HG02938 (cell line): ENCODE measurements at regions not wholly inside any gene's neighbourhood (a gene's known extent, or its start where the extent isn't known, plus 50 kb on each side); places are given as distances from the start of the nearest gene placed in this dataset.

Experiments used
- ATAC-seq: cut with Tn5 transposase; IDR thresholded peaks from one replicate; pipeline ENCODE4 v1.9.1; 2021; ENCODE audit warnings: mild to moderate bottlenecking, moderate library complexity; ENCODE audit not compliant: unreplicated experiment

DNA sequence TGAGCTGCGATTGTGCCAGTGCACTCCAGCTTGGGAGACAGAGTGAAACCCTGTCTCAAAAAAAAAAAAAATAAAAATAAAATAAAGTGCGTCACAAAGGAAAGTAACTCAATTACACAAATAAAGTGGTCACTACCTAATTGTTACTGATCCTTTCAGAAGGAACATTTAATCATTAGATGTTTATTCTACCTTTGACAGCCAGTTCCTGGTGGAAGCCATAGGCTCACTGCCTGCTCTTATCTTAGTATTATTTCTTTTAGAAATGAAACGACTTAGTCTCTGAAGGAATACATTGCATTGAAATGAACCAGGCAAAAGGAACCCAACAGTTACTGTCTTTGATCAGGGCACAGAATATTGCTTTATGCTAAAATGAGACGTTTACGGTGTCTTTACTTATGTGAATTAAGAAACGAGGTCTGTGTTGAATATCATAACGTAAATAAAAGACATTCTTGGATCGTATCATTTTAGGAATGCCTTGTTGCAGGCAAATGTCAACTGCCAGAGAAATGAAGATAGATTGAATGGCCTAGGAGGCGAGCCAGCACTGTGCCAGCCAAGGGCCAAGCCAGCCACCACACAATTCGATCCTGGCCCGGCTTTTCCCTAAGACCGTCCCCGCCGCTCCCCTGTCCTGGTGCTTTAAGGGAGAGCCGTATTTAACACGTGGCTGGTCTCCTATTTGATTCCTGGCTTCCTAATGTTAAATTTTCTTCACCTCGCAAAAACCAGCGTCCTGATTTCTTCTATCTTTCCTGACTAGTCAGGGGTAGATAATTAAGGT is 136.7 kb upstream of the GMDS start:
- no peak for ATAC-seq

DNA sequence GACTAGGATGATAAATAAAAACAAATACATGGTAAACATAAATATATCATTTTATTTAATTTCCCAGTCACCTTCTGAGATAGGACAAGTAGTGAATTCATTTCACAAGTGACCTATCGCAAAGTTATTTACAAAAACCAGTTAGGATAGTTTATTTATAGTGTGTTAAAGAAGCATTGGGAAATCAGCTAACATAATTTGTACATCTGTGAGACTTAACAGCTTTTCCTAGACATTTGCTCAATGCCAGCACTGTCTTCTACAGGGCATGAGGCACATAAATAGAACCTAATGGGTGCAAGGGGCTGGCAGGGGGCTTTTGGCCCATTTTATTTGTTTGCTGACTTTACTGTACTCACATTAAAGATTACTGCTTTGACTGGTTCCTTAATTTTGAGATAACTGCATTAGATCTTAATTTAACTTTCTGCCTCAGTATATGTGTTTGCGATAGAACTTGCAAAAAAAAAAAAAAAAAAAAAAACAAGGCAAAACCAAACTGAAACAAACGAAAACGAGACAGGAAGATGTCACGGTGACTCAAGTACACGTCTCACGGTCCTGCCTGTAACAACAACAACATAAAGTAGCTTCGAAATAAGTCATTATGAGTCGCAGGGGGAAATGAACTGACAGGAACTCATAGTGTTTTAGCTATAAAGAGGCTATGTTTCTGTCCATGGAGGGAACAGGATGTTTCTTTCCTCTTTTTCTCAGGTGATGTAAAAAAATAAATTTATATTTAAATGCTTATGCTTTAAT is 133.7 kb upstream of the GMDS start:
- no peak for ATAC-seq

DNA sequence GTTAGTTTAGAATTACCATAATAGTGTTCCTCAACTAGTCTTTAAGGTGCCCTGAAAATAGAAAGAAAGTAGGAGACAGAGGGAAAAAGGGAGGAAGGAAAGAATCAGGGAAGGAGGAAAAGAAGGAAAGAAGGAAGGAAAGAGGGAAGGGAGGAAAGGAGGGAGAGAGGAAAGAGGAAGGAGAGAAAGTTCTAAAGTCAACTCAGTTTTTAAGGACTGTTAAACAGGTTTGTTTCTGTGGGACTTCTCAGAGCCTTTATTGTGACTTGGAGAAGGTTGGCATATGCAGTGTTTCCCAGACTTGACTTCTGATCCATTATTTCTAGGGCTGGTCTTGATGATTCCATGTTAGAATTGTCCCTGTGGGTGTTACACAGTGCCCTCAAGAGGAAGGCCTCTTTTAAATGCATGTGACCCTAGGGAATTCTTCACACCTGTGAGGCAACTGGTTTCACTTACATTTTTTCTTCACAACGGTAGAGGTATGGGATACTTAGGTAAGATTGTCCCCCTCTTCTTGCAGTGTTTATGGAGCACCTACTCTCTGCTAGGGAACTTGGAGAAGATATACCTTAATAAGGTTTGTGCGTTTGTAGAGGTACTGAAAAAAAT is 132.7 kb upstream of the GMDS start:
- no peak for ATAC-seq

GRCh38 chr6:2376429-2377355 is 131.3 kb upstream of the GMDS start:
- ATAC-seq = no peak

- no peak for ATAC-seq
Observed at GRCh38 chr6:2375443-2375842, 130.0 kb upstream of the GMDS start.

DNA sequence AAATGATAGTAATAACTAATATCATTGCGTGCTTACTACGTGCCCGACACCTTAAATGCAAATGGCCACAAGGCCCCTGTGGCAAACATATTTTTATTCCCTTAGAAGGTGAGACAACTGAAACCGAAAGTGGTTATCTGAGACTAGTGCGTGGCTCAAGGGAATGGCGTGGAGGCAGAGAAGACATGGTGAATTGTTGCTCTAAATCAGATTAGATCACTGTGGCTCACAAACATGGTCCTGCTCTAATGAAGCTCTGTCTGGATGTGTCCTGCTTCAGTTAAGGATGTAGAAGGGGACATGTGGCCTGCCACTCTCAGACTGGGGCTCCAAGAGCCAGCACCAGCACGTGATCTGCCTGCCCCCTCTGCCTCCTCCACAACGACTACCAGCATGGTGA is 124.2 kb upstream of the GMDS start:
- no peak for ATAC-seq

- ATAC-seq = no peak
Observed at GRCh38 chr6:2363211-2363610, 117.8 kb upstream of the GMDS start.

DNA sequence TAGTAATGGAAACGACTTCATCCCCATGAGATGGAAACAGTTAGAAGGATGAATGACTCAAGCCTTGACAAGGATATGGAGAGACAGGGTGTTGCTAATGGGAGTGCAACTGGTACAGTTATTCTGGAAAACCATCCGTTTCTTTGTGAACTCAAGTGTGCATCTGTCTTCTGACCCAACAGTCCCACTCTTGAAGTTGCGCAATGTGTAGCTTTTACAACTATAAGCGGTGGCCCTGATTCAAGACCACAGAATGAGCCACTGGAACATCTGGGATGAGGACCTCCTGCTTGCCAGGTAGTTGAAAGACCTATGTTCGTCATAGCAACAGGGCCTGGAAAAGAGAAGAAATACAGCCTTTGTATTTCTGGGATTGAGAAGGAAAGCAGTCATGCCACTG is 115.8 kb upstream of the GMDS start:
- ATAC-seq = no peak

- ATAC-seq = no peak
Observed at GRCh38 chr6:2360716-2361115, 115.3 kb upstream of the GMDS start.

DNA sequence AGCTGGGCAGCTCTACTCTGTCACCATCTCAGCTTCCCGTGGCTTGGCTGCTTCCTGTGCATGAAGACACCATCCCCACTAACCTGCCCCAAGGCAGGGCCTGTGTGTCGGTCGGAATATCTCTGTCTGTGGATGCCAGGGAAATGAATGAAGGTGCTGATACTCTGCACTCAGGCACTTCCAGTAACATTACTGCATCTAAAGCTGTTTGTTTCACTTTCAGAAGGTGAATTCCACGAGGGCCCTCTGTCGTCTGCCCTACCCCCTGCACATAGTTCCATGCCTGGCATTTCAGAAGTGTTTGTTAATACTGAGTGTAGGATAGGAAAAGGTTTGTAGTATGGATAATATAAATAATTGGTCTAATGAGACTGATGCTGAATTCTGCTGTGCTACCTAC is 114.7 kb upstream of the GMDS start:
- no peak for ATAC-seq

GRCh38 chr6:2355150-2355549 is 109.7 kb upstream of the GMDS start:
- no peak for ATAC-seq

DNA sequence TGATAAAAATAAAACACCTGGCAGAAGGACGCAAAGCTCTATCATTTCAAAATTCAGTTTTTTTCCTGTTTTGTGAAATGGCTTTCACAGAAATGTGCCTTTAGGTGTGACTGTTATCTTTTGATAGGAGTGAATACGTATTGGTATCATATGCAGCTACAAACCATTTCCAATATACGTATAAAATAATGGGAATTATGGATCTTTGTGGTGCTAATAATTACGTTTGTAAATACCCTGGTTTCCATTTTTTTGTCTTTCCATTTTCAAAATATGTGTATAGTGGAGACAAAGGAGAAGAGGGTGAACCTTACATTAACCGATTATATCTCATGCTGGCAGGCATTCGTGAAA is 108.7 kb upstream of the GMDS start:
- ATAC-seq = no peak

GRCh38 chr6:2353412-2354137 is 108.2 kb upstream of the GMDS start:
- ATAC-seq = no peak

DNA sequence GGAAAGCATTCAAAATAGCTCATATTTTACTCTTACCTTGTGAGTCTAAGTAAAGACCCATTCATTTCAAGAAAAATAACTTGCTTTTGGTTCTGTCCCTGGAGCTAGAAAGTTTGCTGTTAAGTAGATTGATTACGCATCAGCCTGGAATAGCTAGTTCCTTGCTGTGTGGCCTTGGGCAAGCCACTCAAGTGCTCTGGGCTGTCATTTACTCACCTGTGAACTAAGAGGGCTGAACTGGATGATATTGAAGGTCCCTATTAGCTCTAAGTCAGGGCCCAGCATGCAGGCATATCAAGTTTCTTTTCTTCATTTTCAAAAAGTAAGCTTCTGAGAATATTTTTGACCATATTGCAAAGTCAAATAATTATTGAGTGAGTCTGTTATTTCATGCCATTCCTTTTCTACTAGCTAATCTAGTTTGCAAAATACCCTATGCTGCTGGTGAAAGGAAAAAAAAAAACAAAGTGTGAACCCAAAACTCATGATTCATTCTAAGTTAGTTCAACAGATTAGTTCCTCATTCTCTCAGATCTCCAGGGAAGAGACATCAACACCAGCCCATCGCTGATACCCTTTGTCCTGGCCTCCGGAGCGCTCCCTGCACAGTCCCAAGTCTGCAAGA is 106.5 kb upstream of the GMDS start:
- no peak for ATAC-seq

DNA sequence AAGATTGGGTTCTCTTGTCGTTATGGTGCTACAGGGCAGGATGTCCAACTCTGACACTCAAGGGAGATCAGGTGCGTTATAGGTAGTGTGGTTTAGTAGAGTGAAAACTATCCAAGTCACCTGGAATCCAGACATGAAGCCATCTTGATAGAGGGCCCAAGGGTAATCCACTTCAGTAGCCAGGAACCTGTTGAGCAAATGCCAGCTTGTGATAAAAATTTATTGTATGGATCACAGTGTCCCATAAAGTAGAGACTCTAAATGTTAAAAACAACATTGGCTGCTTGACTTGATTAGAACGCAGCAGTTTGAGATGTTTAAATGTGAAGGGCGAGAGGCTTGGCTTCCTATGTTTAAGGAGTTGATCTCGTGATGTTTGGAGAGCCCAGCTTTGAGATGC is 105.7 kb upstream of the GMDS start:
- no peak for ATAC-seq

DNA sequence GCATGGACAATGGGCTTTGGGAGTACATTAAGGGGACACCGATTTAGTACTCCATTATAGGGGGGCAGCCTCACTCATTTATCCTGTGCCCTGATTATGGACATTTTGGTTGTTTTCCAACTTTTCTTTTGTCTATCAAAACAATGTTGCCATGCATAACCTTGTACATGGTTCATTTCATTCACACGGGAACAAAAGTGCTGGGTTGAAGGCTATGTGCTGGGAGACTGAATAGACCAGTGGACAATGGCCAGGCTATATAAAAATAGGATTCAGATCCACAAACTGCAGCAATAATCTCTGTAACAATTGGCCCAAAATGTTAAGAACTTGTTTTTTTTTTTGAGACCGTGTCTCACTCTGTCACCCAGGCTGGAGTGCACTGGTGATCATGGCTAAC is 100.7 kb upstream of the GMDS start:
- no peak for ATAC-seq

DNA sequence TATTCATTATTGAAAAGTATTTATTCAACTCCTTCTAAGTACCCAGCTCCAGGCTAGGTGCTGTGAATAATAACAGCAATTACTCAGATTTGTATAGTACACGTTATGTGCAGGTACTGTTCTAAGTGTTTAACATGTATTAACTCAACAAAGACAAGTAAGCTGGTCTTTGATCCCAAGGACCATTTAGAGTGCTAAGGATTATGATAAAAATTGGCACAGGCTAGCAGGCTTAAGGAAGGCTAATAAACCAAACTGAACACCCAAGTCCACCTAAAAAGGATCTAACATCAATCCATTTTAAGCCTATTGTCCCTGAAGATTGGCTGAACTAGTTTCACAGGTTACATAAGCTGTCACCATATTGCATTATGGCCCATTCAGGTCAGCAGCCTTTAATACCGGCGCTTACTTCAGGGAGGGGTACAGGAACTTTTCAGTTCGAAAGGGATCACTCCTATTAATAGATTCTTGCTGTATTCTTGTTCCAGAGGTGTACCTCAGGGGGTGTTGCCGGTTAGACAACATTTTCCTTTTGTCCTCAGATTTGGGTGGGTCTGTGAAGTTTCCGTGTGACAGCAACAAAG is 99.0 kb upstream of the GMDS start:
- no peak for ATAC-seq

DNA sequence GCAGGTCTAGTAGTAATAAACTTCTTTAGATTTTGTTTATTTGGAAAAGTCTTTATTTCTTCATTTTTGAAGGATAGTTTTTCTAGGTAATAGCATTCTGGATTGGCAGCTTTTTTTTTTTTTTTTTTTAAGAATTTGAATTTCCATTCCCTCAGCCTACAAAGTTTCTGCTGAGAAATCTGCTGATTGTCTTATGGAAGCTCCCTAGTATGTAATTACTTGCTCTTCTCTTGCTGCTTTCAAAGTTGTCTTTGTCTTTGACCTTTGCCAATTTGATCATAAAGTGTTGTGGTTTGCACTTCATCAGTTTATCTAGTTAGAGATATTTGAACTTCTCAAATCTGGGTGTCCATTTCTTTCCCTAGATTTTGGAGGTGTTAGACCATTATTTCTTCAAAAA is 82.2 kb upstream of the GMDS start:
- ATAC-seq = no peak

DNA sequence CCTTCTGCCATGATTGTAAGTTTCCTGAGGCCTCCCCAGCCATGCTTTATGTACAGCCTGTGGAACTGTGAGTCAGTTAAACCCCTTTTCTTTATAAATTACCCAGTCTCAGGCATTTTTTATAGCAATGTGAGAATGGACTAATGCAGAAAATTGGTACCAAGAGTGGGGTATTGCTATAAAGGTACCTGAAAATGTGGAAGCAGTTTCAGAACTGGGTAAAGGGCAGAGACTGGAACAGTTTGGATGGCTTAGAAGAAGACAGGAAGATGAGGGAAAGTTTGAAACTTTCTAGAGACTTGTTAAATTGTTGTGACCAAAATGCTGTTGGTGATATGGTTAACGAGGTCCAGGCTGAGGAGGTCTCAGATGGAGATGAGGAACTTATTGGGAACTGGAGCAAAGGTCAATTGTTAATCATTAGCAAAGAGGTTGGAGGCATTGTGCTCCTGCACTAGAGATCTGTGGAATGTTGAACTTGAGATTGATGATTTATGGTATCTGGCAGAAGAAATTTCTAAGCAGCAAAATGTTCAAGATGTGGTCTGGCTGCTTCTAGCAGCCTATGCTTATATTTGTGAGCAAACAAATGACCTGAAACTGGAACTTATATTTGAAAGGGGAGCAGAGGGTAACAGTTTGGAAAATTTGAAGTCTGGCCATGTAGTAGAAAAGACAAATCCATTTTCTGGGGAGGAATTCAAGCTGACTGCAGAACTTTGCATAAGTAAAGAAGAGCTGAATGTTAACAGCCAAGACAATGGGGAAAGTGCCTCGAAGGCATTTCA is 79.0 kb upstream of the GMDS start:
- no peak for ATAC-seq
